ENCODE measurements at regions not wholly inside any gene's neighbourhood (a gene's known extent, or its start where the extent isn't known, plus 50 kb on each side); places are given as distances from the start of the nearest gene placed in this dataset.

GRCh38 chr1:191629836-191630235, 528.4 kb upstream of the RGS18 start:
- TF ChIP-seq POLR2A (IDR thresholded peaks at IDR 0.05; ENCODE audit: extremely low read depth, insufficient read length) (no peak), CTCF (IDR thresholded peaks at IDR 0.05; ENCODE audit: low read depth, low read length) (no peak), MYC (IDR thresholded peaks at IDR 0.05; ENCODE audit: low read depth, low read length) (no peak)

Data from NB4 (cell line).